H9 (cell line): ENCODE measurements at regions not wholly inside any gene's neighbourhood (a gene's known extent, or its start where the extent isn't known, plus 50 kb on each side); places are given as distances from the start of the nearest gene placed in this dataset.

ENCODE experiments used
- DNase-seq: peaks from one replicate; pipeline ENCODE4 v3.0.0-alpha.2; 2017
- H2AFZ ChIP-seq: one replicate; pipeline ENCODE4 v1.6.1; 2013; ENCODE audit warnings: mild to moderate bottlenecking, low read length, control low read depth, moderate library complexity
- H2AK5ac ChIP-seq: 2 replicates; pipeline ENCODE4 v1.6.1; 2013; ENCODE audit warnings: low read length, control low read depth, mixed read lengths; ENCODE audit not compliant: insufficient read length
- H2BK120ac ChIP-seq: one replicate; pipeline ENCODE4 v1.6.1; 2013; ENCODE audit warnings: low read depth, mild to moderate bottlenecking, low read length, control low read depth, inconsistent platforms; ENCODE audit not compliant: poor library complexity, severe bottlenecking
- H2BK12ac ChIP-seq: 2 replicates; pipeline ENCODE4 v1.6.1; 2013; ENCODE audit warnings: low read length, control low read depth, mixed read lengths, low read depth; ENCODE audit not compliant: insufficient read length
- H2BK15ac ChIP-seq: 2 replicates; pipeline ENCODE4 v1.6.1; 2013; ENCODE audit warnings: low read depth, low read length, control low read depth
- H2BK20ac ChIP-seq: one replicate; pipeline ENCODE4 v1.6.1; 2013; ENCODE audit warnings: low read depth, mild to moderate bottlenecking, low read length, control low read depth, inconsistent platforms; ENCODE audit not compliant: poor library complexity, severe bottlenecking
- H2BK5ac ChIP-seq: 2 replicates; pipeline ENCODE4 v1.6.1; 2013; ENCODE audit warnings: low read length, control low read depth, mixed read lengths; ENCODE audit not compliant: insufficient read length
- H3K14ac ChIP-seq: 2 replicates; pipeline ENCODE4 v1.6.1; 2013; ENCODE audit warnings: low read length, control low read depth; ENCODE audit not compliant: insufficient read depth
- H3K18ac ChIP-seq: 2 replicates; pipeline ENCODE4 v1.6.1; 2013; ENCODE audit warnings: low read depth, mild to moderate bottlenecking, mixed read lengths, low read length, control low read depth; ENCODE audit not compliant: insufficient read length
- H3K23ac ChIP-seq: 2 replicates; pipeline ENCODE4 v1.6.1; 2013; ENCODE audit warnings: low read length, control low read depth, mixed read lengths, low read depth; ENCODE audit not compliant: insufficient read length
- H3K23me2 ChIP-seq: 2 replicates; pipeline ENCODE4 v1.6.1; 2013; ENCODE audit warnings: low read depth, mild to moderate bottlenecking, mixed read lengths, low read length, control low read depth; ENCODE audit not compliant: insufficient read length, poor library complexity, severe bottlenecking
- H3K27ac ChIP-seq: 2 replicates; pipeline ENCODE4 v1.5.1; 2013; ENCODE audit warnings: low read length, control low read depth, mixed read lengths, low read depth; ENCODE audit not compliant: insufficient read length
- H3K27me3 ChIP-seq: 2 replicates; pipeline ENCODE4 v1.6.1; 2013; ENCODE audit warnings: low read length, control low read depth, inconsistent platforms; ENCODE audit not compliant: insufficient read depth
- H3K4ac ChIP-seq: 2 replicates; pipeline ENCODE4 v1.6.1; 2013; ENCODE audit warnings: low read depth, mild to moderate bottlenecking, control low read depth, inconsistent platforms, low read length, moderate library complexity
- H3K4me1 ChIP-seq: 2 replicates; pipeline ENCODE4 v1.6.1; 2013; ENCODE audit warnings: low read length, control low read depth, inconsistent platforms; ENCODE audit not compliant: insufficient read depth
- H3K4me2 ChIP-seq: 2 replicates; pipeline ENCODE4 v1.6.1; 2013; ENCODE audit warnings: low read length, control low read depth, mixed read lengths; ENCODE audit not compliant: insufficient read length, insufficient read depth
- H3K56ac ChIP-seq: 2 replicates; pipeline ENCODE4 v1.6.1; 2013; ENCODE audit warnings: low read depth, mild to moderate bottlenecking, mixed read lengths, low read length, control low read depth; ENCODE audit not compliant: insufficient read length
- H3K79me1 ChIP-seq: 2 replicates; pipeline ENCODE4 v1.6.1; 2013; ENCODE audit warnings: low read depth, mild to moderate bottlenecking, moderate library complexity, low read length, control low read depth, inconsistent platforms; ENCODE audit not compliant: insufficient read depth, poor library complexity, severe bottlenecking
- H3K79me2 ChIP-seq: 2 replicates; pipeline ENCODE4 v1.6.1; 2013; ENCODE audit warnings: low read length, control low read depth, inconsistent platforms; ENCODE audit not compliant: insufficient read depth
- H3K9ac ChIP-seq: 2 replicates; pipeline ENCODE4 v1.6.1; 2013; ENCODE audit warnings: low read length, control low read depth, mixed read lengths; ENCODE audit not compliant: insufficient read length; ENCODE audit errors: extremely low read depth
- H3K9me3 ChIP-seq: one replicate; pipeline ENCODE4 v1.6.1; 2013; ENCODE audit warnings: low read depth, low read length, inconsistent platforms; ENCODE audit not compliant: control insufficient read depth
- H3T11ph ChIP-seq: one replicate; pipeline ENCODE4 v1.6.1; 2013; ENCODE audit warnings: mild to moderate bottlenecking, low read length, control low read depth, inconsistent platforms
- H4K20me1 ChIP-seq: one replicate; pipeline ENCODE4 v1.6.1; 2013; ENCODE audit not compliant: control insufficient read depth, insufficient read length, insufficient read depth
- H4K5ac ChIP-seq: 2 replicates; pipeline ENCODE4 v1.6.1; 2013; ENCODE audit warnings: low read depth, mild to moderate bottlenecking, mixed read lengths, low read length, control low read depth; ENCODE audit not compliant: insufficient read length
- H4K8ac ChIP-seq: replicated peaks from 2 replicates; pipeline ENCODE4 v1.6.1; 2013; ENCODE audit warnings: low read length, control low read depth, mixed read lengths, low read depth; ENCODE audit not compliant: insufficient read length
- H4K91ac ChIP-seq: 2 replicates; pipeline ENCODE4 v1.6.1; 2013; ENCODE audit warnings: low read depth, mild to moderate bottlenecking, moderate library complexity, mixed read lengths, low read length, control low read depth; ENCODE audit not compliant: insufficient read length
- H3K27ac Mint-ChIP-seq, 3 experiments: 2 replicates in 2 of 3; 3 replicates in 1 of 3; pipeline ENCODE4 v1.8.0; 2020 to 2021; ENCODE audit warnings: mixed read lengths in 3 of 3, mild to moderate bottlenecking in 1 of 3, moderate library complexity in 1 of 3
- H3K27me3 Mint-ChIP-seq: 2 replicates; pipeline ENCODE4 v1.8.0; 2021; ENCODE audit warnings: low read depth, mild to moderate bottlenecking, moderate library complexity, mixed read lengths
- H3K36me3 Mint-ChIP-seq, 3 experiments: 2 replicates in 2 of 3; 3 replicates in 1 of 3; pipeline ENCODE4 v1.8.0; 2020 to 2021; ENCODE audit warnings: low read depth in 3 of 3, mixed read lengths in 3 of 3; ENCODE audit not compliant: insufficient read depth in 1 of 3
- H3K4me1 Mint-ChIP-seq, 2 experiments: 2 replicates each; pipeline ENCODE4 v1.8.0; 2020; ENCODE audit warnings: mixed read lengths in 2 of 2
- H3K4me3 Mint-ChIP-seq, 2 experiments: 2 replicates in 1 of 2; 3 replicates in 1 of 2; pipeline ENCODE4 v1.8.0; 2020 to 2021; ENCODE audit warnings: mild to moderate bottlenecking in 2 of 2, mixed read lengths in 2 of 2, moderate library complexity in 1 of 2
- H3K9me3 Mint-ChIP-seq, 2 experiments: 2 replicates in 1 of 2; 3 replicates in 1 of 2; pipeline ENCODE4 v1.8.0; 2020; ENCODE audit warnings: mild to moderate bottlenecking in 2 of 2, mixed read lengths in 2 of 2, moderate library complexity in 1 of 2
- WGBS: extraction: QIAGEN DNeasy Blood & Tissue Kit; methylation state at CpG from one replicate; pipeline ENCODE4 v1.1.7; 2013; ENCODE audit warnings: missing lambda C conversion rate, low lambda C conversion rate, mixed read lengths; ENCODE audit not compliant: insufficient read length; ENCODE audit errors: extremely low coverage; 5-methylcytosine and 5-hydroxymethylcytosine counted together
- TF ChIP-seq, protein P1 (sequence below): fragments of 200-600 bp; sonication (generic); conservative IDR thresholded peaks from 3 replicates; pipeline ENCODE4 v1.8.0; 2021; ENCODE audit warnings: antibody characterized with exemption, mild to moderate bottlenecking

DNA sequence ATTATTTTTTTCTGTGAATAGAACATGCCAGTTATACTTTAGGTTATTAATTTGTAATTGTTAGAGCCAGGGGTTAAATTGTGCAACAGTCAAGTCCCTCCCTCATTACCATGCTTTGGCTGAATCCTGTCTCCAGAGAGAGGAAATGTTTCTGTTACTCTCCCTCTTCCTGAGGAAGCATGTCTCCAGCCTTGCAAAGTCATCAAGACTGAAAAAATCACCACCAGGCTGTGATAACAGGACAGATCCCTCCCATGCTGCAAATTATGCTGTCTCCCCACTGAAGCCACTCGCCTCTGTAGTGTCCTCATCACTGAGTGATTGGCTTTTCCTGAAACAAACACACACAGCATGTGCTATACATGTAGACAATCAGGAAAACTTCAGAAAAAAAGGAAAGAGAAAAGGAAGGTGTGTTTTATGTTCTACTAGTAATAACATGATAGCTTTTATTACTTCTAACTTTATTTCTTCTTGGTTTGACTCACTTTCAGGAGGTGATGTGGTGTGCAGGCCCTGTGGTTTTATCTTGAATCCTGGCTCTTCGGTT lies 290.0 kb upstream of the JAG1 start:
- no CpG with 5 or more reads among the region's 2 CpGs for WGBS

More for the DNA sequence above, 290.0 kb upstream of the JAG1 start:
- Histone ChIP-seq H3K14ac (no peak overlapping the region), H2BK12ac (no peak overlapping the region), H3K4me2 (no peak overlapping the region), H4K8ac (no peak overlapping the region), H3K23ac (no peak overlapping the region), H3K79me2 (no peaks in the 10 kb centered on the region), H4K5ac (no peak overlapping the region), H3K4me1 (no peaks in the 10 kb centered on the region), H2BK5ac (no peak overlapping the region), H2AFZ (no peak overlapping the region), H4K91ac (no peak overlapping the region), H3K56ac (no peak overlapping the region), H3K23me2 (no peaks in the 10 kb centered on the region), H3T11ph (no peak overlapping the region), H3K79me1 (no peaks in the 10 kb centered on the region), H2BK120ac (no peak overlapping the region), H3K18ac (no peak overlapping the region), H3K4ac (no peak overlapping the region), H3K27ac (no peak overlapping the region), H2BK20ac (no peak overlapping the region), H2AK5ac (no peak overlapping the region), H2BK15ac (no peak overlapping the region), H4K20me1 (no peaks in the 10 kb centered on the region), H3K9ac (no peak overlapping the region), H3K9me3 (no peaks in the 10 kb centered on the region), H3K27me3 (no peaks in the 10 kb centered on the region)
- TF ChIP-seq, protein P1, sequence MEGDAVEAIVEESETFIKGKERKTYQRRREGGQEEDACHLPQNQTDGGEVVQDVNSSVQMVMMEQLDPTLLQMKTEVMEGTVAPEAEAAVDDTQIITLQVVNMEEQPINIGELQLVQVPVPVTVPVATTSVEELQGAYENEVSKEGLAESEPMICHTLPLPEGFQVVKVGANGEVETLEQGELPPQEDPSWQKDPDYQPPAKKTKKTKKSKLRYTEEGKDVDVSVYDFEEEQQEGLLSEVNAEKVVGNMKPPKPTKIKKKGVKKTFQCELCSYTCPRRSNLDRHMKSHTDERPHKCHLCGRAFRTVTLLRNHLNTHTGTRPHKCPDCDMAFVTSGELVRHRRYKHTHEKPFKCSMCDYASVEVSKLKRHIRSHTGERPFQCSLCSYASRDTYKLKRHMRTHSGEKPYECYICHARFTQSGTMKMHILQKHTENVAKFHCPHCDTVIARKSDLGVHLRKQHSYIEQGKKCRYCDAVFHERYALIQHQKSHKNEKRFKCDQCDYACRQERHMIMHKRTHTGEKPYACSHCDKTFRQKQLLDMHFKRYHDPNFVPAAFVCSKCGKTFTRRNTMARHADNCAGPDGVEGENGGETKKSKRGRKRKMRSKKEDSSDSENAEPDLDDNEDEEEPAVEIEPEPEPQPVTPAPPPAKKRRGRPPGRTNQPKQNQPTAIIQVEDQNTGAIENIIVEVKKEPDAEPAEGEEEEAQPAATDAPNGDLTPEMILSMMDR, result no peak
- H3K27ac Mint-ChIP-seq, result no peak overlapping the region
- no peak for DNase-seq
- no peak overlapping the region for H3K4me3 Mint-ChIP-seq
- no peaks in the 10 kb centered on the region for H3K27me3 Mint-ChIP-seq
- no peaks in the 10 kb centered on the region; a peak in 1 of 7 replicates for H3K36me3 Mint-ChIP-seq
- H3K4me1 Mint-ChIP-seq, result no peaks in the 10 kb centered on the region
- no peaks in the 10 kb centered on the region for H3K9me3 Mint-ChIP-seq
